Spleen (tissue), 7 donors: ENCODE measurements at regions not wholly inside any gene's neighbourhood (a gene's known extent, or its start where the extent isn't known, plus 50 kb on each side); places are given as distances from the start of the nearest gene placed in this dataset.

Experiments
- CTCF ChIP-seq, 11 experiments: fragments of 200-600 bp in 7 of 11; fragments of 450-650 bp in 4 of 11; sonication (generic) in 4 of 11; IDR thresholded peaks in 8 of 11; conservative IDR thresholded peaks in 3 of 11; 1 replicate in 7 of 11; 2 replicates in 4 of 11; pipeline versions ENCODE4 v1.4.0 to v1.8.0; 2016 to 2021; ENCODE audit warnings: antibody characterized with exemption in 11 of 11, inconsistent platforms in 4 of 11, mild to moderate bottlenecking in 1 of 11
- POLR2A ChIP-seq, 3 donors: fragments of 450-650 bp; IDR thresholded peaks; one replicate each; pipeline ENCODE4 v1.5.1; 2017; ENCODE audit warnings: antibody characterized with exemption in 3 of 3, mild to moderate bottlenecking in 1 of 3
- POLR2AphosphoS5 ChIP-seq, 3 donors: sonication (generic); formaldehyde crosslinking; IDR thresholded peaks; one replicate each; pipeline ENCODE4 v1.5.1; 2017; ENCODE audit warnings: antibody characterized with exemption in 3 of 3
- donor health status: DM: no; HTN: no; CAD: no; lungs with moderate emphysema.
- donor health status: DM: no; HTN: no; CAD: no.
- donor health status: DM: no; HTN: no; CAD: no.

GRCh38 chr20:51253280-51253679 is 230.4 kb upstream of the KCNG1 start:
- TF ChIP-seq CTCF (IDR thresholded peaks at IDR 0.05 in 8 of 11, conservative IDR thresholded peaks at IDR 0.05 in 3 of 11), result no peak
- no peak for TF ChIP-seq POLR2A (IDR thresholded peaks at IDR 0.05)
- no peak for TF ChIP-seq POLR2AphosphoS5 (IDR thresholded peaks at IDR 0.05)
